C4-2B (cell line): ENCODE measurements at regions not wholly inside any gene's neighbourhood (a gene's known extent, or its start where the extent isn't known, plus 50 kb on each side); places are given as distances from the start of the nearest gene placed in this dataset.
"Not testable (repeated sequence)": the region's sequence is repeated elsewhere in the genome, so short reads cannot be mapped to it uniquely, and the experiment has no call there.

Experiments
- H3K27ac ChIP-seq: fragments of 450-650 bp; 2 replicates; pipeline ENCODE4 v1.5.1; 2017
- CTCF ChIP-seq: fragments of 450-650 bp; conservative IDR thresholded peaks from 2 replicates; pipeline ENCODE4 v1.5.1; 2017; ENCODE audit warnings: mild to moderate bottlenecking
- ZFX ChIP-seq: fragments of 450-650 bp; IDR thresholded peaks from 2 replicates; pipeline ENCODE4 v1.6.1; 2017

- no peak overlapping the region for H3K27ac ChIP-seq
Measured at GRCh38 chr16:48081656-48082055, 74.1 kb downstream of the ABCC12 start.

GRCh38 chr16:48076455-48077012, 79.3 kb downstream of the ABCC12 start:
- TF ChIP-seq ZFX (no peak), CTCF (no peak)
- H3K27ac ChIP-seq = no peak overlapping the region

More at GRCh38 chr16:48081656-48082055, 74.1 kb downstream of the ABCC12 start:
- no peak for TF ChIP-seq CTCF
- TF ChIP-seq ZFX = no peak

- no peak overlapping the region for H3K27ac ChIP-seq
- TF ChIP-seq CTCF (no peak), ZFX (no peak)
Measured at GRCh38 chr16:48075398-48075797, 80.4 kb downstream of the ABCC12 start.

GRCh38 chr16:48067388-48067787, 88.4 kb downstream of the ABCC12 start:
- TF ChIP-seq ZFX (no peak), CTCF (no peak)
- no peak overlapping the region for H3K27ac ChIP-seq

GRCh38 chr16:48064971-48065370, 90.8 kb downstream of the ABCC12 start:
- no peak overlapping the region for H3K27ac ChIP-seq
- no peak for TF ChIP-seq CTCF
- no peak for TF ChIP-seq ZFX

- TF ChIP-seq ZFX (no peak), CTCF (no peak)
- no peak overlapping the region for H3K27ac ChIP-seq
Measured at GRCh38 chr16:48062681-48063080, 93.1 kb downstream of the ABCC12 start.

DNA sequence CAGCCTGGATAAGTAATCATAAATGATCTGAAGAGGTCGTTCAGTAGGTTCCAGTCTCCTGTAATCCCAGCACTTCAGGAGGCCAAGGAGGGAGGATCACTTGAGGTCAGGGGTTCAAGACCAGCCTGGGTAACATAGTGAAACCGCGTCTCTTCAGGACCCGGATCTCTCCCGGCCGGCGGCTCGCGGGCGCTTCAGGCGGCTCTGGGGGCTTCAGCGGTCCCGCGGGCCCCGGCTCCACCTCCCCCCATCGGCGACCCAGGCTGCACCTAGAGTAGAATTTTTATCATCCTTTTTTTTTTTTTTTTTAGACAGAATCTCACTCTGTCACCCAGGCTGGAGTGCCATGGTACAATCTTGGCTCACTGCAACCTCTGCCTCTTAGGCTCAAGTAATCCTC, 95.9 kb downstream of the ABCC12 start:
- no peak for TF ChIP-seq CTCF
- no peak for TF ChIP-seq ZFX
- no peak overlapping the region for H3K27ac ChIP-seq

GRCh38 chr16:48059190-48059589, 96.6 kb downstream of the ABCC12 start:
- H3K27ac ChIP-seq = not testable (repeated sequence)
